ENCODE measurements at regions not wholly inside any gene's neighbourhood (a gene's known extent, or its start where the extent isn't known, plus 50 kb on each side); places are given as distances from the start of the nearest gene placed in this dataset.

GRCh38 chr12:24560192-24560775 is 388.6 kb downstream of the BCAT1 start:
- ATAC-seq: no peak
- Mint-ChIP-seq H3K4me3 (peak overlapping the region; percentile 85), H3K4me1 (peaks cover 33 to 35% of the 10 kb centered on the region in 2 donors), H3K27ac (no peak overlapping the region), H3K27me3 (ENCODE audit: low read depth in 2 of 2) (peaks cover 59 to 70% of the 10 kb centered on the region in 2 donors), H3K9me3 (no peaks in the 10 kb centered on the region), H3K36me3 (no peaks in the 10 kb centered on the region)
- Histone ChIP-seq H3K4me3 (ENCODE audit: low read length) (no peak overlapping the region), H3K9me3 (ENCODE audit: control insufficient read depth, insufficient read depth, low read length) (no peaks in the 10 kb centered on the region), H3K27me3 (ENCODE audit: control insufficient read depth, insufficient read depth, low read length) (peaks cover 13% of the 10 kb centered on the region), H3K36me3 (ENCODE audit: control insufficient read depth, insufficient read depth, low read length) (no peaks in the 10 kb centered on the region), H3K27ac (ENCODE audit: low read length) (no peak overlapping the region), H3K4me1 (ENCODE audit: control insufficient read depth, insufficient read depth, low read length) (peaks cover 12% of the 10 kb centered on the region)
- TF ChIP-seq, protein P1, sequence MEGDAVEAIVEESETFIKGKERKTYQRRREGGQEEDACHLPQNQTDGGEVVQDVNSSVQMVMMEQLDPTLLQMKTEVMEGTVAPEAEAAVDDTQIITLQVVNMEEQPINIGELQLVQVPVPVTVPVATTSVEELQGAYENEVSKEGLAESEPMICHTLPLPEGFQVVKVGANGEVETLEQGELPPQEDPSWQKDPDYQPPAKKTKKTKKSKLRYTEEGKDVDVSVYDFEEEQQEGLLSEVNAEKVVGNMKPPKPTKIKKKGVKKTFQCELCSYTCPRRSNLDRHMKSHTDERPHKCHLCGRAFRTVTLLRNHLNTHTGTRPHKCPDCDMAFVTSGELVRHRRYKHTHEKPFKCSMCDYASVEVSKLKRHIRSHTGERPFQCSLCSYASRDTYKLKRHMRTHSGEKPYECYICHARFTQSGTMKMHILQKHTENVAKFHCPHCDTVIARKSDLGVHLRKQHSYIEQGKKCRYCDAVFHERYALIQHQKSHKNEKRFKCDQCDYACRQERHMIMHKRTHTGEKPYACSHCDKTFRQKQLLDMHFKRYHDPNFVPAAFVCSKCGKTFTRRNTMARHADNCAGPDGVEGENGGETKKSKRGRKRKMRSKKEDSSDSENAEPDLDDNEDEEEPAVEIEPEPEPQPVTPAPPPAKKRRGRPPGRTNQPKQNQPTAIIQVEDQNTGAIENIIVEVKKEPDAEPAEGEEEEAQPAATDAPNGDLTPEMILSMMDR (IDR thresholded peaks at IDR 0.05): no peak
- DNase-seq: no peak
- intact Hi-C loops (cut with micrococcal nuclease): no loop called here
- 52% methylated on average over 2 of the region's 2 CpGs for WGBS (ENCODE audit: insufficient coverage)

DNA sequence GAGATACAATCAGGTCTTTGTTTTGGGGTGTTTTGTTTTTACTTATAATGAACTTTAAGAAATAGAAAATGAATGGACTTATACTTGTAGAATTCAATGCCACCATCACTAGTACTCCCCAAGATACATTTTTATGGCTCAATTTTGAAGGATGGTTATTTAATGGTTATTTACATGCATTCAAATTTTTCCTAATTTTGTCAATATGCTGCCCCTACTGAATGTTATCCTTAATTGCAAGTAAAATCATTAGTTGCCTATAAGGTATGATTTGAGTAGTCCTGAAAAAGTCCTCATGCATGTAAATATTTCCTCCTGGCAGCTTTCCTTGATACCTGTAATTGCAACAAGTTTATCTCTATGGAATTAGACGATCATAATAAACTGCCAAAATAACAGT is 391.2 kb downstream of the BCAT1 start:
- Histone ChIP-seq H3K4me3 (ENCODE audit: low read length) (no peak overlapping the region), H3K36me3 (ENCODE audit: control insufficient read depth, insufficient read depth, low read length) (no peaks in the 10 kb centered on the region), H3K9me3 (ENCODE audit: control insufficient read depth, insufficient read depth, low read length) (no peaks in the 10 kb centered on the region), H3K27ac (ENCODE audit: low read length) (no peak overlapping the region), H3K4me1 (ENCODE audit: control insufficient read depth, insufficient read depth, low read length) (peaks cover 4% of the 10 kb centered on the region), H3K27me3 (ENCODE audit: control insufficient read depth, insufficient read depth, low read length) (peaks cover 10% of the 10 kb centered on the region)
- DNase-seq (no peak), ATAC-seq (no peak)
- Mint-ChIP-seq H3K4me3 (no peak overlapping the region), H3K27ac (no peak overlapping the region), H3K36me3 (no peaks in the 10 kb centered on the region), H3K4me1 (peaks cover 23 to 30% of the 10 kb centered on the region in 2 donors), H3K27me3 (ENCODE audit: low read depth in 2 of 2) (peaks cover 51 to 57% of the 10 kb centered on the region in 2 donors), H3K9me3 (no peaks in the 10 kb centered on the region)
- TF ChIP-seq, protein P1 (IDR thresholded peaks at IDR 0.05): no peak
- intact Hi-C loops (cut with micrococcal nuclease): no loop called here
- no CpG with 5 or more reads among the region's 1 CpG for WGBS (ENCODE audit: insufficient coverage)

DNA sequence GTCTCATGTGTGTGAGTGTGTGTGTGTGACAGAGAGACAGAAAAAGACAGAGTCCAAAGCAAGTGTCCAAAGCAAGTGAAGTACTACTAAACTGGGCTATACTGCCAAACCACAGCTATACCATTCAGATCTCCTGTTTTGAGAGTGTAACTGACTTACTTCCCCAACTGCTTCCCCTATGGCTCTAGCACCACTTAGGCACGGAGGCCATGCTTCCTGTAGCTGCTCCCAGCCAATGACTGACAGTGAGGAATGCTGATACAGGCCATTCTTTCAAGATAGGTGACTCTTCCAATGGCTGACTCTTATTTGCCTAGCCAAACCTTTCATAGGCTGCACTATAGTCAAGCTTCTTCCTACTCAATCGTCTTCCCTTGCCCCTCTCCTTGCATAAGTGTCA is 393.2 kb downstream of the BCAT1 start:
- Mint-ChIP-seq H3K4me3 (no peak overlapping the region), H3K27ac (no peak overlapping the region), H3K9me3 (no peaks in the 10 kb centered on the region), H3K27me3 (ENCODE audit: low read depth in 2 of 2) (peaks cover 39% of the 10 kb centered on the region in 2 donors), H3K4me1 (peaks cover 4 to 10% of the 10 kb centered on the region in 2 donors), H3K36me3 (no peaks in the 10 kb centered on the region)
- Histone ChIP-seq H3K36me3 (ENCODE audit: control insufficient read depth, insufficient read depth, low read length) (no peaks in the 10 kb centered on the region), H3K27me3 (ENCODE audit: control insufficient read depth, insufficient read depth, low read length) (peaks cover 5% of the 10 kb centered on the region), H3K27ac (ENCODE audit: low read length) (no peak overlapping the region), H3K4me1 (ENCODE audit: control insufficient read depth, insufficient read depth, low read length) (no peaks in the 10 kb centered on the region), H3K4me3 (ENCODE audit: low read length) (no peak overlapping the region), H3K9me3 (ENCODE audit: control insufficient read depth, insufficient read depth, low read length) (no peaks in the 10 kb centered on the region)
- ATAC-seq (no peak), DNase-seq (no peak)
- intact Hi-C loops (cut with micrococcal nuclease): no loop called here
- WGBS (ENCODE audit: insufficient coverage): 61% methylated on average over 2 of the region's 2 CpGs
- TF ChIP-seq, protein P1 (IDR thresholded peaks at IDR 0.05): no peak
